Activated CD8-positive, alpha-beta memory T cell treated with anti-CD3 and anti-CD28 coated beads for 36 hours (primary cell): ENCODE measurements at regions not wholly inside any gene's neighbourhood (a gene's known extent, or its start where the extent isn't known, plus 50 kb on each side); places are given as distances from the start of the nearest gene placed in this dataset.
"Not testable (repeated sequence)": the region's sequence is repeated elsewhere in the genome, so short reads cannot be mapped to it uniquely, and the experiment has no call there.

Experiments used
- CTCF ChIA-PET: fragments of 350-600 bp; sonication (Branson Sonifier 250); formaldehyde crosslinking; loops from one replicate; lab custom pipeline; 2021; ENCODE audit warnings: antibody characterized with exemption; lab: Charles Lee
- POLR2A ChIA-PET: fragments of 350-600 bp; sonication (Branson Sonifier 250); formaldehyde crosslinking; loops from one replicate; lab custom pipeline; 2021; ENCODE audit warnings: antibody characterized with exemption; lab: Charles Lee

DNA sequence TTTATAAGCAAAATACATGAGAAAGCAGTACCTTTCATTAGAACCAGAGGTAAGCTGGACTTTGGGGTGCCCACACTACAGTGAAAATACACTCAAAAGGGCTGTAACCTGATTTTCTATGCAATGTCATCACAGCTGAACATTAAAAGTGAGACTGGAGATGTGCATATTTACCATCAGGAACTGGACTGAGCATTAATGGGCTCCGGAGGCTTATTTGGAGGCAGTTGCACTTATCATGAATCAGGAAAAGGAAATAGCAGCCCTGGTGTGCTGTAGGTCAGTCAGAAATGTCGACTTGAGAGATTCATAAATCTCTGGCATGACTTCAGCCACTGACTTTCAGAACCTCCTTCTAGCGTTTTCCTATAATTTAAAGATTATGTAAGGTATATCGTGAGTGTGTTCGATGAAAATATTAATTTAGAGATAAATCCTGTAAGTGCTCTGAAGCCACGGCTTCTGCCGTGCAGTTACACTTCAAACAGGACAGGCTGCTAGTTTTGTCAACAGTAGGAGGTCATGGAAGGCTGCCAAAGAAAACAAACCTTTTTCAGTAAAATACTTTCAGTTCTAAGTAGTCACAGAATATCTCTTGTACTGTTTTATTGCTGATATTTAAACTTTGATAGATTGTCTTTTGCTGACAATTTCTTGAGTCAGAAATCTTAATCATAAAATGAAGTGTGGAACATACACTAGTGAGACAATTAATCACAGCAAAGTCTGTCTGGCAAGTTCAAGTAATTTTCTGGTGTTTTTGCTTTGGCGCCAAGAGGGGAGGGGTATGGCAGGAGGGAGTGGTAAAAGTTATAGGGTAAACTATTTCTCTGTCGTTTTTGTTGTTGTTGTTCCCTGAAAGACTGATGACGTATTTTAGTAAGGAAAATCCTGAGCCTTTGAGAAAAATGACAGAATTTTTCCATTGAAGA, 939.7 kb downstream of the NR2F1-AS1 start:
- POLR2A ChIA-PET: no interaction called here
- CTCF ChIA-PET: no interaction called here

- POLR2A ChIA-PET: no interaction called here
These were observed 940.7 kb downstream of the NR2F1-AS1 start for GRCh38 chr5:92640340-92640739.

DNA sequence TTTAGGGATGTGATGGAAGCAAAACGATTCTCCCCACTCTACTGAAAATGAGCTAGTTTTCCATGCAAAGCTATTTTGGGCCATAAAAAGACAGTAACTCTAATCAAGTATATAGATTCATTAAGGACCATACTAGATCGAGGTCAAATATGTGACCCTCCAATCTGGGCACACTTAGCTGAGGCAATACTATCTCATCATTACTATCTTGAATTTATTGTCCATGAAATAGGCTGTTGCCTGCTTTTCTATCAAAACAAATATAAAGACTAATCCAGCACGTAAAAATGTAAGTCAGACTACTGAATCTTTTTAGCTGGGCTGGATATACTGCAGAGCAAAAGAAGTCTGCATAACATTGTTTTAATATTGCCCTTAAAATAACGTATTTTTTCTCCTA, 943.1 kb downstream of the NR2F1-AS1 start:
- POLR2A ChIA-PET: no interaction called here

More at GRCh38 chr5:92640340-92640739, 940.7 kb downstream of the NR2F1-AS1 start:
- CTCF ChIA-PET: no interaction called here

DNA sequence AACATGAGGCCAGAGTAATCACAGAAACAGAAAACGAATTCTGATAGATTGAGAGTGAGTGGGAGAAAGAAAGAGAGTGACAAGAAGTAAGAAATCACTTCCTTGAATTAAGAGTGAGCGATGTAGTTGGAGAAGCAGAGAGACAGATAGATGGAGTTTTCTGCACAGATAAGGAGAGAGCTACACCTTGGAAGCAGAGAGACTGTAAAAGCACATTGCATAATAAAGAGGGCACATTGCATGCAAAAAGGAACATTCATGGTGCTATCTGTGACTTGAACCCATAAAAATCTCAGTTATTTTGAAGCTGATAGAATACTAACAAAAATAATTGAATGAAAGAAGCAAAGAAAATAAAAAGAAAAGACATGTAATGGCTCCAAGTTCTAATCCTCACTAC, 943.8 kb downstream of the NR2F1-AS1 start:
- CTCF ChIA-PET: no interaction called here
- POLR2A ChIA-PET: no interaction called here

More for the DNA sequence above, 943.1 kb downstream of the NR2F1-AS1 start:
- CTCF ChIA-PET: no interaction called here

GRCh38 chr5:92635001-92635461, 946.0 kb downstream of the NR2F1-AS1 start:
- ChIA-PET POLR2A (no interaction called here), CTCF (no interaction called here)

GRCh38 chr5:92633875-92634487, 947.0 kb downstream of the NR2F1-AS1 start:
- CTCF ChIA-PET: no interaction called here
- POLR2A ChIA-PET: no interaction called here

- POLR2A ChIA-PET: no interaction called here
- CTCF ChIA-PET: no interaction called here
These were observed 947.8 kb downstream of the NR2F1-AS1 start for GRCh38 chr5:92633176-92633575.

GRCh38 chr5:92631237-92631701, 949.8 kb downstream of the NR2F1-AS1 start:
- CTCF ChIA-PET, POLR2A ChIA-PET: not testable (repeated sequence)

- ChIA-PET CTCF (no interaction called here), POLR2A (no interaction called here)
These were observed 951.4 kb downstream of the NR2F1-AS1 start for GRCh38 chr5:92629574-92629973.

GRCh38 chr5:92629000-92629399, 952.0 kb downstream of the NR2F1-AS1 start:
- ChIA-PET CTCF (no interaction called here), POLR2A (no interaction called here)

GRCh38 chr5:92627186-92627585, 953.8 kb downstream of the NR2F1-AS1 start:
- ChIA-PET POLR2A (no interaction called here), CTCF (no interaction called here)

DNA sequence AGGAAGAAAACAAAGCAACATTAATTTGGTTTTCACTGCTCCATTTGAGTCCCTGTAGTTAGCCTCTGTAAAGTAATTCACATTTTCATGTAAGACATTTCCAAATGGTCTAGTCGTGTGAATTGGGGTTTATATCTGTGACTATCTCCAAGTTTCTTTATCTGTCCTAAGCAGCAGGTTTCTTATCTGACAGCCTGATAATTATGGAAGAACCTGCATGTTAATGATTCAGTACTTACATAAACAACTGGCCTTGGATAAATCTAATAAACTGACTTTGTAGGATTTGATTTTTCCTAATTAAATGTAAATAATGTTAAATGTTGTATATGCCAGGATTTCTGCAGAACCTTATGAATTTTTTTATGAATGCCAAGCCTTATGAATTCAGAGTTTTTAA, 964.9 kb downstream of the NR2F1-AS1 start:
- POLR2A ChIA-PET: no interaction called here
- CTCF ChIA-PET: no interaction called here

DNA sequence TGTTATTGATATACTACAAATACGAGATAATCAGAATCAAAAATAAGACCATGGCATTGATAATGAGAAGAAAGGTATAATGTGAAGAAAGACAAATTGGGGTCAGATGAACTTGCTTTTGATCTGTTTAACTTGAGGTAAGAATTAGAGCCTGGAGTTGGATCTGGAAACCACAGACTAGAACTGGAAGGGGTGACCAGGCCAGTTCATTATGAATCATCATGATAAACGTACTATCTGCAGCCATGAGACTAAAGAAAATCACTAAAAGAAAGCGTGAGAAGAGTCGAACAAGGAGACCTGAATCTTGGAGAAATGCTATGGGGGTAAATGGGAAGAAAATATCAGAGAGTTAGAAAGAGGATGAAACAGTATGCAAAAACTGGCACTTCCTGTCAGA, 967.5 kb downstream of the NR2F1-AS1 start:
- POLR2A ChIA-PET: no interaction called here

DNA sequence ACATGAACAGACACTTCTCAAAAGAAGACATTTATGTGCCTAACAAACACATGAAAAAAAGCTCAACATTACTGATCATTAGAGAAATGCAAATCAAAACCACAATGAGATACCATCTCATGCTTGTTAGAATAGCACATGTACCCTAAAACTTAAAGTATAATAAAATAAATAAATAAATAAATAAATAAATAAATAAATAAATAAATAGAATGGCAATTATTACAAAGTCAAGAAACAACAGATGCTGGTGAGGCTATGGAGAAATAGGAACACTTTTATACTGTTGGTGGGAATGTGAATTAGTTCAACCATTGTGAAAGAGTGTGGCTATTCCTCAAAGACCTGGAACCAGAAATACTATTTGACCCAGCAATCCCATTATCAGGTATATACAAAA, 970.6 kb downstream of the NR2F1-AS1 start:
- CTCF ChIA-PET: interaction anchor here (0.6 kb wide), 1 partner anchor 682 kb away, joined by 6 read pairs; no protein-coding TSS in a partner anchor
- POLR2A ChIA-PET: not testable (repeated sequence)

More for the DNA sequence above, 967.5 kb downstream of the NR2F1-AS1 start:
- CTCF ChIA-PET: no interaction called here

GRCh38 chr5:92605591-92605990, 975.4 kb downstream of the NR2F1-AS1 start:
- CTCF ChIA-PET: no interaction called here
- POLR2A ChIA-PET: no interaction called here

GRCh38 chr5:92599217-92599810, 981.7 kb downstream of the NR2F1-AS1 start:
- CTCF ChIA-PET: no interaction called here

GRCh38 chr5:92594031-92594430, 987.0 kb downstream of the NR2F1-AS1 start:
- CTCF ChIA-PET: no interaction called here
- POLR2A ChIA-PET: no interaction called here

More at GRCh38 chr5:92599217-92599810, 981.7 kb downstream of the NR2F1-AS1 start:
- POLR2A ChIA-PET: no interaction called here

- CTCF ChIA-PET: no interaction called here
- POLR2A ChIA-PET: no interaction called here
These were observed 992.1 kb downstream of the NR2F1-AS1 start for GRCh38 chr5:92588876-92589275.

DNA sequence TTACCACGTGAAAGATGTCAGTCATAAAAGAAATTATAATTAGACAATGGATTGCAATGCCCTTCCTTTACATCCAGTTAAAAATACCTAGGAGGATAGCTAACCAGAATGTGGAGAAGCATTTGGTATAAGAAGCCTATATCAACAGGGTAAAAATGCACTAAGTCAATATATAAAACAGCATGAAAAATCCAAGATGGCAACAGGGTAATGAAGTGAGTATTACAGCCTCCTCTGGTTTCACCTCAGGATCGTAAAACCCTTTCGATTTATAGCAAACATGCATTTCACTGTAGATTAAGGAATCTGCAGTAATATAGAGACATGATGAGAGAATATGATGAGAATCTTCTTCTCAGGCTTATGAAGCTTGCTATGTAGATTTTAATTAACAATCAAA, 999.3 kb downstream of the NR2F1-AS1 start:
- POLR2A ChIA-PET: no interaction called here
- CTCF ChIA-PET: no interaction called here

DNA sequence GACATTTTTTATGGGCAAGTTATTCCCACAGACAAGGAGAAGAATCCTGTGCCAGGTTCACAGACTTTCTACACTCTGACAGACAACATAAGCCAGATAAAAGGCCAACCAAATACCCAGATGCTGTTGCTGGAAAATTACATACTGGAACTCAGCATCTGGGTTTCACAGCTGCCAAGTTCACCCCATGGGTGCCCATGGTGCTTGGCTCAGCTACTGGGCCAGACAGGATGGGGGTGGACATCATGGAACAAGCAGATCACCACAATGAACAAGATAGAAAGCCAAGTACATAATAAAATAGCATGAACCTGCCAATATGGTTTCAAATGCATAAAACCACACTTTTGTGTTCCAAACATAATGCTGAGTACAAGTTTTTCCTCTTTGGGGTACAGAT, 999.8 kb downstream of the NR2F1-AS1 start:
- POLR2A ChIA-PET: no interaction called here
- CTCF ChIA-PET: no interaction called here
